ENCODE measurements at regions not wholly inside any gene's neighbourhood (a gene's known extent, or its start where the extent isn't known, plus 50 kb on each side); places are given as distances from the start of the nearest gene placed in this dataset.

GRCh38 chr13:105118426-105118985, 1417.0 kb downstream of the EFNB2 start:
- no peak for TF ChIP-seq CTCF (IDR thresholded peaks at IDR 0.05)
- no peak for TF ChIP-seq POLR2A (IDR thresholded peaks at IDR 0.05)

All from right lobe of liver (tissue), 4 donors.